ENCODE measurements at regions not wholly inside any gene's neighbourhood (a gene's known extent, or its start where the extent isn't known, plus 50 kb on each side); places are given as distances from the start of the nearest gene placed in this dataset.

GRCh38 chr1:116232989-116233514 is 121.9 kb downstream of the MAB21L3 start:
- DNase-seq (ENCODE audit: low spot score): no peak

GRCh38 chr1:116234429-116234828 is 123.2 kb downstream of the MAB21L3 start:
- DNase-seq (ENCODE audit: low spot score): no peak

- DNase-seq (ENCODE audit: low spot score): no peak
Observed at GRCh38 chr1:116239916-116240315, 128.7 kb downstream of the MAB21L3 start.

- no peak for DNase-seq (ENCODE audit: low spot score)
Observed at GRCh38 chr1:116242741-116243140, 130.3 kb upstream of the ATP1A1 start.

- DNase-seq (ENCODE audit: low spot score): no peak
Observed at GRCh38 chr1:116243333-116244054, 129.6 kb upstream of the ATP1A1 start.

- no peak for DNase-seq (ENCODE audit: low spot score)
Observed at GRCh38 chr1:116246174-116246573, 126.9 kb upstream of the ATP1A1 start.

- no peak for DNase-seq (ENCODE audit: low spot score)
Observed at GRCh38 chr1:116252271-116252670, 120.8 kb upstream of the ATP1A1 start.

GRCh38 chr1:116252785-116253184 is 120.3 kb upstream of the ATP1A1 start:
- DNase-seq (ENCODE audit: low spot score): no peak

GRCh38 chr1:116253566-116254382 is 119.3 kb upstream of the ATP1A1 start:
- DNase-seq (ENCODE audit: low spot score): no peak

- no peak for DNase-seq (ENCODE audit: low spot score)
Observed at GRCh38 chr1:116254776-116255175, 118.3 kb upstream of the ATP1A1 start.

GRCh38 chr1:116255486-116256285 is 117.4 kb upstream of the ATP1A1 start:
- no peak for DNase-seq (ENCODE audit: low spot score)

- no peak for DNase-seq (ENCODE audit: low spot score)
Observed at GRCh38 chr1:116256286-116256649, 116.8 kb upstream of the ATP1A1 start.

- no peak for DNase-seq (ENCODE audit: low spot score)
Observed at GRCh38 chr1:116256875-116257274, 116.2 kb upstream of the ATP1A1 start.

- DNase-seq (ENCODE audit: low spot score): no peak
Observed at GRCh38 chr1:116257341-116257767, 115.7 kb upstream of the ATP1A1 start.

GRCh38 chr1:116257836-116258235 is 115.2 kb upstream of the ATP1A1 start:
- DNase-seq (ENCODE audit: low spot score): no peak

GRCh38 chr1:116258668-116259419 is 114.2 kb upstream of the ATP1A1 start:
- no peak for DNase-seq (ENCODE audit: low spot score)

GRCh38 chr1:116259663-116260062 is 113.4 kb upstream of the ATP1A1 start:
- no peak for DNase-seq (ENCODE audit: low spot score)

- DNase-seq (ENCODE audit: low spot score): no peak
Observed at GRCh38 chr1:116260115-116260514, 112.9 kb upstream of the ATP1A1 start.

- DNase-seq (ENCODE audit: low spot score): no peak
Observed at GRCh38 chr1:116260621-116261020, 112.4 kb upstream of the ATP1A1 start.

GRCh38 chr1:116261227-116261626 is 111.8 kb upstream of the ATP1A1 start:
- DNase-seq (ENCODE audit: low spot score): no peak

- DNase-seq (ENCODE audit: low spot score): no peak
Observed at GRCh38 chr1:116262207-116262994, 110.6 kb upstream of the ATP1A1 start.

All from HuH-7 (cell line).